Ovary (tissue), 3 donors: ENCODE measurements at regions not wholly inside any gene's neighbourhood (a gene's known extent, or its start where the extent isn't known, plus 50 kb on each side); places are given as distances from the start of the nearest gene placed in this dataset.

ENCODE experiments used
- CTCF ChIP-seq, 3 donors: fragments of 450-650 bp in 2 of 3; fragments of 200-600 bp in 1 of 3; IDR thresholded peaks; one replicate each; pipeline versions ENCODE4 v1.5.1 to v1.8.0; 2016 to 2022; ENCODE audit warnings: antibody characterized with exemption in 3 of 3, mild to moderate bottlenecking in 1 of 3
- POLR2A ChIP-seq: fragments of 450-650 bp; IDR thresholded peaks from one replicate; pipeline ENCODE4 v1.6.1; 2017; ENCODE audit warnings: antibody characterized with exemption, mild to moderate bottlenecking, moderate library complexity
- donor health status: DM: no; HTN: no; CAD: no.

GRCh38 chr3:88852606-88853005 lies 254.8 kb upstream of the EPHA3 start:
- TF ChIP-seq CTCF (IDR thresholded peaks at IDR 0.05) (no peak), POLR2A (no peak)
